ENCODE measurements at regions not wholly inside any gene's neighbourhood (a gene's known extent, or its start where the extent isn't known, plus 50 kb on each side); places are given as distances from the start of the nearest gene placed in this dataset.

- no peak for DNase-seq (ENCODE audit: low read depth in 1 of 2, low spot score in 1 of 2)
- no peak for TF ChIP-seq JUND (IDR thresholded peaks at IDR 0.05; ENCODE audit: low read depth)
- in situ Hi-C loops (cut with HindIII; ENCODE audit: low pct_unique_long_range_greater_than_20kb, low sequenced_read_pairs) = no loop called here
These were observed 232.1 kb downstream of the NDUFA10 start for GRCh38 chr2:239793086-239793485.

- in situ Hi-C loops (cut with HindIII; ENCODE audit: low pct_unique_long_range_greater_than_20kb, low sequenced_read_pairs) = no loop called here
These were observed 232.6 kb downstream of the NDUFA10 start for GRCh38 chr2:239792405-239793084.

GRCh38 chr2:239791526-239792404 lies 233.4 kb downstream of the NDUFA10 start:
- DNase-seq (ENCODE audit: low read depth in 1 of 2, low spot score in 1 of 2) = no peak
- in situ Hi-C loops (cut with HindIII; ENCODE audit: low pct_unique_long_range_greater_than_20kb, low sequenced_read_pairs) = no loop called here

More at GRCh38 chr2:239792405-239793084, 232.6 kb downstream of the NDUFA10 start:
- DNase-seq (ENCODE audit: low read depth in 1 of 2, low spot score in 1 of 2) = no peak
- no peak for TF ChIP-seq JUND (IDR thresholded peaks at IDR 0.05; ENCODE audit: low read depth)

GRCh38 chr2:239790721-239791120 lies 234.4 kb downstream of the NDUFA10 start:
- in situ Hi-C loops (cut with HindIII; ENCODE audit: low pct_unique_long_range_greater_than_20kb, low sequenced_read_pairs) = no loop called here
- DNase-seq (ENCODE audit: low read depth in 1 of 2, low spot score in 1 of 2) = no peak
- no peak for TF ChIP-seq JUND (IDR thresholded peaks at IDR 0.05; ENCODE audit: low read depth)

More at GRCh38 chr2:239791526-239792404, 233.4 kb downstream of the NDUFA10 start:
- TF ChIP-seq JUND (IDR thresholded peaks at IDR 0.05; ENCODE audit: low read depth) = no peak

GRCh38 chr2:239790313-239790712 lies 234.8 kb downstream of the NDUFA10 start:
- no peak for TF ChIP-seq JUND (IDR thresholded peaks at IDR 0.05; ENCODE audit: low read depth)
- DNase-seq (ENCODE audit: low read depth in 1 of 2, low spot score in 1 of 2) = no peak
- in situ Hi-C loops (cut with HindIII; ENCODE audit: low pct_unique_long_range_greater_than_20kb, low sequenced_read_pairs) = no loop called here

GRCh38 chr2:239789711-239790110 lies 235.4 kb downstream of the NDUFA10 start:
- in situ Hi-C loops (cut with HindIII; ENCODE audit: low pct_unique_long_range_greater_than_20kb, low sequenced_read_pairs) = no loop called here
- DNase-seq (ENCODE audit: low read depth in 1 of 2, low spot score in 1 of 2) = no peak
- no peak for TF ChIP-seq JUND (IDR thresholded peaks at IDR 0.05; ENCODE audit: low read depth)

- no peak for DNase-seq (ENCODE audit: low read depth in 1 of 2, low spot score in 1 of 2)
- no peak for TF ChIP-seq JUND (IDR thresholded peaks at IDR 0.05; ENCODE audit: low read depth)
- in situ Hi-C loops (cut with HindIII; ENCODE audit: low pct_unique_long_range_greater_than_20kb, low sequenced_read_pairs) = no loop called here
These were observed 236.5 kb downstream of the NDUFA10 start for GRCh38 chr2:239788576-239789098.

- no peak for DNase-seq (ENCODE audit: low read depth in 1 of 2, low spot score in 1 of 2)
- in situ Hi-C loops (cut with HindIII; ENCODE audit: low pct_unique_long_range_greater_than_20kb, low sequenced_read_pairs) = no loop called here
- no peak for TF ChIP-seq JUND (IDR thresholded peaks at IDR 0.05; ENCODE audit: low read depth)
These were observed 237.5 kb downstream of the NDUFA10 start for GRCh38 chr2:239787538-239788050.

- no peak for DNase-seq (ENCODE audit: low read depth in 1 of 2, low spot score in 1 of 2)
- in situ Hi-C loops (cut with HindIII; ENCODE audit: low pct_unique_long_range_greater_than_20kb, low sequenced_read_pairs) = no loop called here
- TF ChIP-seq JUND (IDR thresholded peaks at IDR 0.05; ENCODE audit: low read depth) = no peak
These were observed 238.4 kb downstream of the NDUFA10 start for GRCh38 chr2:239786791-239787190.

GRCh38 chr2:239781454-239781853 lies 243.7 kb downstream of the NDUFA10 start:
- TF ChIP-seq JUND (IDR thresholded peaks at IDR 0.05; ENCODE audit: low read depth) = no peak
- in situ Hi-C loops (cut with HindIII; ENCODE audit: low pct_unique_long_range_greater_than_20kb, low sequenced_read_pairs) = no loop called here
- DNase-seq (ENCODE audit: low read depth in 1 of 2, low spot score in 1 of 2) = no peak

- DNase-seq (ENCODE audit: low read depth in 1 of 2, low spot score in 1 of 2) = no peak
- TF ChIP-seq JUND (IDR thresholded peaks at IDR 0.05; ENCODE audit: low read depth) = no peak
- in situ Hi-C loops (cut with HindIII; ENCODE audit: low pct_unique_long_range_greater_than_20kb, low sequenced_read_pairs) = no loop called here
These were observed 244.7 kb downstream of the NDUFA10 start for GRCh38 chr2:239780236-239780994.

- in situ Hi-C loops (cut with HindIII; ENCODE audit: low pct_unique_long_range_greater_than_20kb, low sequenced_read_pairs) = no loop called here
- TF ChIP-seq JUND (IDR thresholded peaks at IDR 0.05; ENCODE audit: low read depth) = no peak
- DNase-seq (ENCODE audit: low read depth in 1 of 2, low spot score in 1 of 2) = no peak
These were observed 245.6 kb downstream of the NDUFA10 start for GRCh38 chr2:239779584-239779983.
